HCT116 (cell line): ENCODE measurements at regions not wholly inside any gene's neighbourhood (a gene's known extent, or its start where the extent isn't known, plus 50 kb on each side); places are given as distances from the start of the nearest gene placed in this dataset.

ENCODE experiments used
- ATF3 ChIP-seq: IDR thresholded peaks from 2 replicates; pipeline ENCODE4 v1.6.1; 2012
- CEBPB ChIP-seq: IDR thresholded peaks from 2 replicates; pipeline ENCODE4 v1.6.1; 2012; ENCODE audit warnings: low read depth
- CTCF ChIP-seq, 3 experiments: fragments of 200-600 bp in 1 of 3; sonication (generic) in 1 of 3; IDR thresholded peaks in 2 of 3; conservative IDR thresholded peaks in 1 of 3; 2 replicates each; pipeline ENCODE4 v1.5.1; 2012 to 2017; ENCODE audit warnings: low read depth in 2 of 3, low read length in 2 of 3, antibody characterized with exemption in 1 of 3, borderline replicate concordance in 1 of 3, control low read depth in 1 of 3, mild to moderate bottlenecking in 1 of 3, mixed read lengths in 1 of 3, mixed run types in 1 of 3, moderate library complexity in 1 of 3; ENCODE audit not compliant: insufficient read depth in 1 of 3
- EZH2 ChIP-seq: fragments of 200-600 bp; sonication (generic); IDR thresholded peaks from 2 replicates; pipeline ENCODE4 v1.6.1; 2017; ENCODE audit warnings: antibody characterized with exemption, mixed run types
- EZH2phosphoT487 ChIP-seq: fragments of 200-600 bp; IDR thresholded peaks from 2 replicates; pipeline ENCODE4 v1.6.1; 2018; ENCODE audit warnings: antibody characterized with exemption, borderline replicate concordance
- JUND ChIP-seq: IDR thresholded peaks from 2 replicates; pipeline ENCODE4 v1.6.1; 2012
- POLR2A ChIP-seq: IDR thresholded peaks from 2 replicates; pipeline ENCODE4 v1.7.0; 2011; ENCODE audit warnings: borderline replicate concordance; ENCODE audit not compliant: insufficient read depth, insufficient read length; ENCODE audit errors: extremely low read depth
- RAD21 ChIP-seq: IDR thresholded peaks from 2 replicates; pipeline ENCODE4 v1.6.1; 2012; ENCODE audit warnings: low read depth, mild to moderate bottlenecking
- YY1 ChIP-seq: IDR thresholded peaks from 2 replicates; pipeline ENCODE4 v1.6.1; 2011; ENCODE audit warnings: low read length, low read depth, moderate library complexity, mild to moderate bottlenecking; ENCODE audit not compliant: insufficient replicate concordance; ENCODE audit errors: extremely low read depth
- ZFX ChIP-seq: fragments of 450-650 bp; IDR thresholded peaks from 2 replicates; pipeline ENCODE4 v1.6.1; 2017
- TF ChIP-seq, protein P1 (sequence below): IDR thresholded peaks from 2 replicates; pipeline ENCODE4 v1.6.1; 2011; ENCODE audit warnings: mild to moderate bottlenecking, low read length, moderate library complexity; ENCODE audit not compliant: insufficient replicate concordance; ENCODE audit errors: extremely low read depth

GRCh38 chr11:97729546-97730272 lies 1291.0 kb upstream of the CNTN5 start:
- no peak for TF ChIP-seq POLR2A
- no peak for TF ChIP-seq CTCF (IDR thresholded peaks at IDR 0.05 in 2 of 3, conservative IDR thresholded peaks at IDR 0.05 in 1 of 3; ENCODE audit: borderline replicate concordance in 1 of 3, insufficient read depth in 1 of 3, low read depth in 2 of 3, low read length in 2 of 3)
- no peak for TF ChIP-seq EZH2
- no peak for TF ChIP-seq ZFX
- TF ChIP-seq ATF3 = no peak
- TF ChIP-seq JUND = no peak
- TF ChIP-seq YY1 = no peak
- TF ChIP-seq, protein P1, sequence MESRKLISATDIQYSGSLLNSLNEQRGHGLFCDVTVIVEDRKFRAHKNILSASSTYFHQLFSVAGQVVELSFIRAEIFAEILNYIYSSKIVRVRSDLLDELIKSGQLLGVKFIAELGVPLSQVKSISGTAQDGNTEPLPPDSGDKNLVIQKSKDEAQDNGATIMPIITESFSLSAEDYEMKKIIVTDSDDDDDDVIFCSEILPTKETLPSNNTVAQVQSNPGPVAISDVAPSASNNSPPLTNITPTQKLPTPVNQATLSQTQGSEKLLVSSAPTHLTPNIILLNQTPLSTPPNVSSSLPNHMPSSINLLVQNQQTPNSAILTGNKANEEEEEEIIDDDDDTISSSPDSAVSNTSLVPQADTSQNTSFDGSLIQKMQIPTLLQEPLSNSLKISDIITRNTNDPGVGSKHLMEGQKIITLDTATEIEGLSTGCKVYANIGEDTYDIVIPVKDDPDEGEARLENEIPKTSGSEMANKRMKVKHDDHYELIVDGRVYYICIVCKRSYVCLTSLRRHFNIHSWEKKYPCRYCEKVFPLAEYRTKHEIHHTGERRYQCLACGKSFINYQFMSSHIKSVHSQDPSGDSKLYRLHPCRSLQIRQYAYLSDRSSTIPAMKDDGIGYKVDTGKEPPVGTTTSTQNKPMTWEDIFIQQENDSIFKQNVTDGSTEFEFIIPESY = no peak
- no peak for TF ChIP-seq RAD21
- TF ChIP-seq CEBPB = no peak
- TF ChIP-seq EZH2phosphoT487 = no peak
